ENCODE measurements at regions not wholly inside any gene's neighbourhood (a gene's known extent, or its start where the extent isn't known, plus 50 kb on each side); places are given as distances from the start of the nearest gene placed in this dataset.
A peak's percentile ranks its signal among the peaks of the same experiment; 100 is the strongest.

GRCh38 chrX:45843518-45843917, 642.8 kb upstream of the DIPK2B start:
- H3K27ac ChIP-seq (ENCODE audit: low read depth in 1 of 2, low read length in 1 of 2): no peak overlapping the region
- no peak overlapping the region for H3K4me3 ChIP-seq (ENCODE audit: low read length in 2 of 2)
- H3K9me3 ChIP-seq (ENCODE audit: control insufficient read depth in 2 of 2, insufficient read depth in 1 of 2, low read length in 1 of 2): no peaks in the 10 kb centered on the region
- no peaks in the 10 kb centered on the region for H3K36me3 ChIP-seq (ENCODE audit: control insufficient read depth in 2 of 2, insufficient read depth in 2 of 2, low read length in 1 of 2)
- WGBS: 83% methylated on average over 1 of the region's 1 CpG
- DNase-seq (ENCODE audit: low read depth in 6 of 9, low spot score in 9 of 9): peak in 2 of 9 donors; percentile 21 to 29
- H3K4me1 ChIP-seq (ENCODE audit: control insufficient read depth in 2 of 2, insufficient read depth in 2 of 2, low read length in 2 of 2): no peaks in the 10 kb centered on the region
- H3K27me3 ChIP-seq (ENCODE audit: control insufficient read depth in 2 of 2, insufficient read depth in 1 of 2, low read length in 1 of 2): no peaks in the 10 kb centered on the region

GRCh38 chrX:45842926-45843315, 642.2 kb upstream of the DIPK2B start:
- H3K4me3 ChIP-seq (ENCODE audit: low read length in 2 of 2): no peak overlapping the region
- H3K27ac ChIP-seq (ENCODE audit: low read depth in 1 of 2, low read length in 1 of 2): no peak overlapping the region
- no peaks in the 10 kb centered on the region for H3K9me3 ChIP-seq (ENCODE audit: control insufficient read depth in 2 of 2, insufficient read depth in 1 of 2, low read length in 1 of 2)
- DNase-seq (ENCODE audit: low read depth in 6 of 9, low spot score in 9 of 9): no peak
- no peaks in the 10 kb centered on the region for H3K4me1 ChIP-seq (ENCODE audit: control insufficient read depth in 2 of 2, insufficient read depth in 2 of 2, low read length in 2 of 2)
- no peaks in the 10 kb centered on the region for H3K36me3 ChIP-seq (ENCODE audit: control insufficient read depth in 2 of 2, insufficient read depth in 2 of 2, low read length in 1 of 2)
- 96% methylated on average over 1 of the region's 1 CpG for WGBS
- H3K27me3 ChIP-seq (ENCODE audit: control insufficient read depth in 2 of 2, insufficient read depth in 1 of 2, low read length in 1 of 2): no peaks in the 10 kb centered on the region

- H3K27ac ChIP-seq (ENCODE audit: low read depth in 1 of 2, low read length in 1 of 2): no peak overlapping the region
- H3K4me3 ChIP-seq (ENCODE audit: low read length in 2 of 2): no peak overlapping the region
- H3K27me3 ChIP-seq (ENCODE audit: control insufficient read depth in 2 of 2, insufficient read depth in 1 of 2, low read length in 1 of 2): no peaks in the 10 kb centered on the region
- H3K9me3 ChIP-seq (ENCODE audit: control insufficient read depth in 2 of 2, insufficient read depth in 1 of 2, low read length in 1 of 2): no peaks in the 10 kb centered on the region
- no peak for DNase-seq (ENCODE audit: low read depth in 6 of 9, low spot score in 9 of 9)
- no peaks in the 10 kb centered on the region for H3K36me3 ChIP-seq (ENCODE audit: control insufficient read depth in 2 of 2, insufficient read depth in 2 of 2, low read length in 1 of 2)
- WGBS: 68% methylated on average over 2 of the region's 2 CpGs
- no peaks in the 10 kb centered on the region for H3K4me1 ChIP-seq (ENCODE audit: control insufficient read depth in 2 of 2, insufficient read depth in 2 of 2, low read length in 2 of 2)
Observed at GRCh38 chrX:45842207-45842925, 641.7 kb upstream of the DIPK2B start.

- Histone ChIP-seq H3K4me1 (ENCODE audit: control insufficient read depth in 2 of 2, insufficient read depth in 2 of 2, low read length in 2 of 2) (no peaks in the 10 kb centered on the region), H3K4me3 (ENCODE audit: low read length in 2 of 2) (no peak overlapping the region), H3K36me3 (ENCODE audit: control insufficient read depth in 2 of 2, insufficient read depth in 2 of 2, low read length in 1 of 2) (no peaks in the 10 kb centered on the region), H3K27me3 (ENCODE audit: control insufficient read depth in 2 of 2, insufficient read depth in 1 of 2, low read length in 1 of 2) (no peaks in the 10 kb centered on the region), H3K27ac (ENCODE audit: low read depth in 1 of 2, low read length in 1 of 2) (no peak overlapping the region), H3K9me3 (ENCODE audit: control insufficient read depth in 2 of 2, insufficient read depth in 1 of 2, low read length in 1 of 2) (no peaks in the 10 kb centered on the region)
- 97% methylated on average over 3 of the region's 3 CpGs for WGBS
- no peak for DNase-seq (ENCODE audit: low read depth in 6 of 9, low spot score in 9 of 9)
Observed at GRCh38 chrX:45840411-45840950, 639.8 kb upstream of the DIPK2B start.

GRCh38 chrX:45830343-45830742, 629.7 kb upstream of the DIPK2B start:
- H3K27ac ChIP-seq (ENCODE audit: low read depth in 1 of 2, low read length in 1 of 2): no peak overlapping the region
- no peaks in the 10 kb centered on the region for H3K27me3 ChIP-seq (ENCODE audit: control insufficient read depth in 2 of 2, insufficient read depth in 1 of 2, low read length in 1 of 2)
- no peak overlapping the region for H3K4me3 ChIP-seq (ENCODE audit: low read length in 2 of 2)
- WGBS: 93% methylated on average over 2 of the region's 2 CpGs
- no peaks in the 10 kb centered on the region for H3K4me1 ChIP-seq (ENCODE audit: control insufficient read depth in 2 of 2, insufficient read depth in 2 of 2, low read length in 2 of 2)
- no peaks in the 10 kb centered on the region for H3K36me3 ChIP-seq (ENCODE audit: control insufficient read depth in 2 of 2, insufficient read depth in 2 of 2, low read length in 1 of 2)
- H3K9me3 ChIP-seq (ENCODE audit: control insufficient read depth in 2 of 2, insufficient read depth in 1 of 2, low read length in 1 of 2): no peaks in the 10 kb centered on the region
- DNase-seq (ENCODE audit: low read depth in 6 of 9, low spot score in 9 of 9): no peak

GRCh38 chrX:45824471-45824870, 623.8 kb upstream of the DIPK2B start:
- H3K4me1 ChIP-seq (ENCODE audit: control insufficient read depth in 2 of 2, insufficient read depth in 2 of 2, low read length in 2 of 2): no peaks in the 10 kb centered on the region
- no peak for DNase-seq (ENCODE audit: low read depth in 6 of 9, low spot score in 9 of 9)
- WGBS: 90% methylated on average over 6 of the region's 6 CpGs

GRCh38 chrX:45823536-45823935, 622.9 kb upstream of the DIPK2B start:
- WGBS: 100% methylated on average over 1 of the region's 1 CpG
- DNase-seq (ENCODE audit: low read depth in 6 of 9, low spot score in 9 of 9): no peak
- Histone ChIP-seq H3K4me1 (ENCODE audit: control insufficient read depth in 2 of 2, insufficient read depth in 2 of 2, low read length in 2 of 2) (no peaks in the 10 kb centered on the region), H3K9me3 (ENCODE audit: control insufficient read depth in 2 of 2, insufficient read depth in 1 of 2, low read length in 1 of 2) (no peaks in the 10 kb centered on the region), H3K27me3 (ENCODE audit: control insufficient read depth in 2 of 2, insufficient read depth in 1 of 2, low read length in 1 of 2) (no peaks in the 10 kb centered on the region), H3K27ac (ENCODE audit: low read depth in 1 of 2, low read length in 1 of 2) (no peak overlapping the region), H3K36me3 (ENCODE audit: control insufficient read depth in 2 of 2, insufficient read depth in 2 of 2, low read length in 1 of 2) (no peaks in the 10 kb centered on the region), H3K4me3 (ENCODE audit: low read length in 2 of 2) (no peak overlapping the region)

More at GRCh38 chrX:45824471-45824870, 623.8 kb upstream of the DIPK2B start:
- no peaks in the 10 kb centered on the region for H3K36me3 ChIP-seq (ENCODE audit: control insufficient read depth in 2 of 2, insufficient read depth in 2 of 2, low read length in 1 of 2)
- H3K27ac ChIP-seq (ENCODE audit: low read depth in 1 of 2, low read length in 1 of 2): no peak overlapping the region
- H3K9me3 ChIP-seq (ENCODE audit: control insufficient read depth in 2 of 2, insufficient read depth in 1 of 2, low read length in 1 of 2): no peaks in the 10 kb centered on the region
- H3K4me3 ChIP-seq (ENCODE audit: low read length in 2 of 2): no peak overlapping the region
- H3K27me3 ChIP-seq (ENCODE audit: control insufficient read depth in 2 of 2, insufficient read depth in 1 of 2, low read length in 1 of 2): no peaks in the 10 kb centered on the region

- WGBS: 98% methylated on average over 3 of the region's 3 CpGs
- no peak overlapping the region for H3K27ac ChIP-seq (ENCODE audit: low read depth in 1 of 2, low read length in 1 of 2)
- no peaks in the 10 kb centered on the region for H3K36me3 ChIP-seq (ENCODE audit: control insufficient read depth in 2 of 2, insufficient read depth in 2 of 2, low read length in 1 of 2)
- H3K9me3 ChIP-seq (ENCODE audit: control insufficient read depth in 2 of 2, insufficient read depth in 1 of 2, low read length in 1 of 2): no peaks in the 10 kb centered on the region
- no peak for DNase-seq (ENCODE audit: low read depth in 6 of 9, low spot score in 9 of 9)
- no peaks in the 10 kb centered on the region for H3K27me3 ChIP-seq (ENCODE audit: control insufficient read depth in 2 of 2, insufficient read depth in 1 of 2, low read length in 1 of 2)
- H3K4me1 ChIP-seq (ENCODE audit: control insufficient read depth in 2 of 2, insufficient read depth in 2 of 2, low read length in 2 of 2): no peaks in the 10 kb centered on the region
- no peak overlapping the region for H3K4me3 ChIP-seq (ENCODE audit: low read length in 2 of 2)
Observed at GRCh38 chrX:45822124-45822523, 621.4 kb upstream of the DIPK2B start.

- WGBS: 95% methylated on average over 2 of the region's 2 CpGs
- H3K36me3 ChIP-seq (ENCODE audit: control insufficient read depth in 2 of 2, insufficient read depth in 2 of 2, low read length in 1 of 2): no peaks in the 10 kb centered on the region
- no peak overlapping the region for H3K4me3 ChIP-seq (ENCODE audit: low read length in 2 of 2)
- no peak overlapping the region for H3K27ac ChIP-seq (ENCODE audit: low read depth in 1 of 2, low read length in 1 of 2)
- H3K9me3 ChIP-seq (ENCODE audit: control insufficient read depth in 2 of 2, insufficient read depth in 1 of 2, low read length in 1 of 2): no peaks in the 10 kb centered on the region
- H3K4me1 ChIP-seq (ENCODE audit: control insufficient read depth in 2 of 2, insufficient read depth in 2 of 2, low read length in 2 of 2): no peaks in the 10 kb centered on the region
- no peaks in the 10 kb centered on the region for H3K27me3 ChIP-seq (ENCODE audit: control insufficient read depth in 2 of 2, insufficient read depth in 1 of 2, low read length in 1 of 2)
- no peak for DNase-seq (ENCODE audit: low read depth in 6 of 9, low spot score in 9 of 9)
Observed at GRCh38 chrX:45818913-45819312, 618.2 kb upstream of the DIPK2B start.

Data from thymus (tissue), 11 donors.